Kidney (tissue), 13 donors: ENCODE measurements at regions not wholly inside any gene's neighbourhood (a gene's known extent, or its start where the extent isn't known, plus 50 kb on each side); places are given as distances from the start of the nearest gene placed in this dataset.

Source experiments
- DNase-seq, 5 donors: peaks; one replicate each; pipeline ENCODE4 v3.0.0-alpha.2; 2013 to 2020
- FAIRE-seq: peaks from 2 replicates; lab custom pipeline; 2012; peaks lifted over from hg19 to GRCh38; lab: Jason Lieb, UNC
- H3K27ac ChIP-seq, 2 donors: one replicate each; pipeline ENCODE4 v1.7.0; 2013; ENCODE audit warnings: low read depth in 2 of 2, low read length in 2 of 2, inconsistent platforms in 1 of 2
- H3K27me3 ChIP-seq: one replicate; pipeline ENCODE4 v1.7.1; 2013; ENCODE audit warnings: low read length, inconsistent platforms; ENCODE audit not compliant: control insufficient read depth, insufficient read depth
- H3K36me3 ChIP-seq, 3 donors: one replicate each; pipeline versions ENCODE4 v1.7.0 to v1.7.1; 2013; ENCODE audit warnings: low read length in 3 of 3, control low read depth in 1 of 3, inconsistent platforms in 1 of 3; ENCODE audit not compliant: insufficient read depth in 3 of 3, control insufficient read depth in 2 of 3
- H3K4me1 ChIP-seq, 3 donors: one replicate each; pipeline versions ENCODE4 v1.7.0 to v1.7.1; 2013; ENCODE audit warnings: low read length in 3 of 3, inconsistent platforms in 1 of 3, low read depth in 1 of 3; ENCODE audit not compliant: control insufficient read depth in 2 of 3, insufficient read depth in 2 of 3
- H3K4me3 ChIP-seq, 3 donors: one replicate each; pipeline versions ENCODE4 v1.7.0 to v1.8.1; 2013; ENCODE audit warnings: low read length in 3 of 3, control low read depth in 1 of 3, inconsistent platforms in 1 of 3
- H3K9ac ChIP-seq, 3 donors: one replicate each; pipeline versions ENCODE4 v1.7.0 to v1.7.1; 2013; ENCODE audit warnings: low read length in 3 of 3, control low read depth in 1 of 3, inconsistent platforms in 1 of 3
- H3K9me3 ChIP-seq, 3 donors: one replicate each; pipeline versions ENCODE4 v1.7.0 to v1.7.1; 2013; ENCODE audit warnings: low read length in 3 of 3, control low read depth in 1 of 3, inconsistent platforms in 1 of 3; ENCODE audit not compliant: control insufficient read depth in 2 of 3, insufficient read depth in 1 of 3
- CTCF ChIP-seq: IDR thresholded peaks from 3 replicates; pipeline ENCODE4 v1.5.1; 2012; ENCODE audit warnings: mild to moderate bottlenecking, moderate library complexity, borderline replicate concordance; ENCODE audit not compliant: insufficient read depth; ENCODE audit errors: extremely low read depth
- intact Hi-C: fragments of 100-400 bp; cut with DNase I; formaldehyde crosslinking; loops from one replicate; pipeline ENCODE4 v1.11.1; 2022
- donor health status: control.
- donor health status: control.
- donor health status: control.
- donor health status: control.
- donor health status: control.
- donor health status: DM: yes; HTN: yes; CAD: no.
- donor health status: Normal renal cell carcinoma (clear cell type).

GRCh38 chr12:131589966-131590365 lies 120.9 kb upstream of the SFSWAP start:
- Histone ChIP-seq H3K9ac (no peak overlapping the region), H3K36me3 (no peaks in the 10 kb centered on the region), H3K4me1 (no peaks in the 10 kb centered on the region), H3K27ac (no peak overlapping the region), H3K27me3 (no peaks in the 10 kb centered on the region), H3K4me3 (no peak overlapping the region), H3K9me3 (no peaks in the 10 kb centered on the region)
- intact Hi-C loops: no loop called here
- DNase-seq (no peak), FAIRE-seq (no peak)
- TF ChIP-seq CTCF: no peak

GRCh38 chr12:131591136-131591535 lies 119.8 kb upstream of the SFSWAP start:
- intact Hi-C loops: no loop called here
- no peak for TF ChIP-seq CTCF
- H3K9ac ChIP-seq: no peak overlapping the region
- no peak overlapping the region for H3K27ac ChIP-seq
- no peak overlapping the region for H3K4me3 ChIP-seq
- FAIRE-seq: no peak
- DNase-seq: no peak
- no peaks in the 10 kb centered on the region for H3K27me3 ChIP-seq
- no peaks in the 10 kb centered on the region for H3K9me3 ChIP-seq
- H3K36me3 ChIP-seq: no peaks in the 10 kb centered on the region
- no peaks in the 10 kb centered on the region for H3K4me1 ChIP-seq

- no peak overlapping the region for H3K9ac ChIP-seq
Measured at GRCh38 chr12:131591714-131592709, 118.9 kb upstream of the SFSWAP start.

More at GRCh38 chr12:131591714-131592709, 118.9 kb upstream of the SFSWAP start:
- Histone ChIP-seq H3K36me3 (no peaks in the 10 kb centered on the region), H3K4me3 (no peak overlapping the region), H3K9me3 (no peaks in the 10 kb centered on the region), H3K27me3 (no peaks in the 10 kb centered on the region), H3K27ac (no peak overlapping the region), H3K4me1 (no peaks in the 10 kb centered on the region)
- intact Hi-C loops: no loop called here
- no peak for FAIRE-seq
- no peak for DNase-seq
- TF ChIP-seq CTCF: no peak
